HG03025 (cell line): ENCODE measurements at regions not wholly inside any gene's neighbourhood (a gene's known extent, or its start where the extent isn't known, plus 50 kb on each side); places are given as distances from the start of the nearest gene placed in this dataset.
"Not testable (repeated sequence)": the region's sequence is repeated elsewhere in the genome, so short reads cannot be mapped to it uniquely, and the experiment has no call there.

Experiments
- ATAC-seq: cut with Tn5 transposase; IDR thresholded peaks from one replicate; pipeline ENCODE4 v1.9.1; 2021; ENCODE audit warnings: mild to moderate bottlenecking, moderate library complexity; ENCODE audit not compliant: unreplicated experiment, low FRiP score

DNA sequence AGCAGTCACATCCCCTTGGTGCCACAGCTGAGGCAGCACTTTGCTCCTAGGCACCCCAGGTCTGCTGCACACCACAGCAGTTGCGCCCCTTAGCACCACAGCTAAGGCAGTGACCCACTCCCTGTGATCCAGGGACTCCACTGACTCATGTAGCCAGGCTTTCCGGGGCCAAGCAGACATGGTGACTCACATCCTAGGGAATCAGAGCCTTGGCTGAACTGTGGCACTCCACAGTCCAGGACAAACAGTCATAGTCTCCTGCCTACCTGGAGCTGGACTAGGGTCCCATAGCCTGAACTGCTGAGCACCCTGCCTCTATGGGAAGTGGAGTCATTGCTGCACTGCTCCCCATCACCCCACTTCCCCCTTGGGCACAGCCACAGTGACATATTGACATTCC, 338.7 kb downstream of the NPR3 start:
- ATAC-seq = no peak

GRCh38 chr5:33059081-33059480, 348.0 kb downstream of the NPR3 start:
- ATAC-seq = no peak

- no peak for ATAC-seq
Observed at GRCh38 chr5:33065131-33065530, 354.0 kb downstream of the NPR3 start.

DNA sequence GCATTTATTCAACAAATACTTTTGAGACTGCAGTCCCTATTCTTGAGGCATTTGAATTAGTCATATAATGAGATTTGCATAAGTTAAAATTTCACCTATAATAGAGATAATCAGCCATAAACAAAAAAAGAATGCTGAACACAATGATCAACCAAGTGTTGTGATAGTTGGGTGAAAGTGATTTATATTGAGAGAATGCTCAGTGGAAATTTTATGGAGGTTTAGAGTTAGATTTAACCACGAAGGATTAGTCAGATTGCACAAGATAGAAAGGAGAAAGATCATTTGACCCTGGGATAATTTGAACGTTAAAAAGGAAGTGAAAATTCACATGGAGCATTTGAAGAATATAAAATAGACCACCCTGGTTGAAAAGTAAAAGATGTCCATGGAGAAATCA, 356.2 kb downstream of the NPR3 start:
- no peak for ATAC-seq

DNA sequence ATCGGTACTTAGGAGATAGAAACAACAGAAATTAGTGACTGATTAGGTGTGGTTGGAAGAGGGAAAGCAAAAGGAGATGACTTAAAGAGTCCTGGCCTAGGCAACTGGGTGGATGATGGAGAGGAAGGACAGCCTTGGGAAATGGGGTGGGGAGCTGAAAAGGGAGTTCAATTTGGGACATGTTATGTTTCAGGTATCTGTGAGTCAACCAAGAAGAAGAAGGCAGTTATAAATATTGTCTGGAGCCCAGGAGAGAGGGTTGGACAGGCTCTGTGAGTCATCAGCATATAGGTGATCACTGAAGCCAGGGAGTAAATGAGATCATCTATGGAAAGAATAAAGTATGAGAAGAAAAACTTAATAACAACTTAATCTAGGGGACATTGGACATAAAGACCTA, 357.7 kb downstream of the NPR3 start:
- no peak for ATAC-seq

GRCh38 chr5:33072296-33072695, 361.2 kb downstream of the NPR3 start:
- ATAC-seq = no peak

DNA sequence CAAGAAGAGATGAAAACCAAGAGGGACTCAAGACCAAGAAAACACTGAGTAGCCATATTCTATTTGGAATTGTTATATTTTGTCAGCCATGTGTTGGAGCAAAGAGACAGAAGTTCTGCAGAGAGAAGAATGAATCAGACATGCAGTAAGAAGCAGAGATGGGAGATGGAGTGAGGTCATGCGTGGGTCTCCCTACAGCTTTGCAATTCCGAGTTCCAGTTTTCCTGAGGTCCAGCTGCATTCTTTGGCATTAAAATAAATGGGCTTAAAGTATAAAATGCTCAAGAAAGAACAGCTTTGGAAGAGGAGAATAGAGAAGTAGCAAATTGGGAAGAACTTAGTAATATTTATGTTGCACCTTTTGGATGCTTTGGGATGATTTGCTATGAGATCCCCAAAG, 361.6 kb downstream of the NPR3 start:
- no peak for ATAC-seq

- ATAC-seq = no peak
Observed at GRCh38 chr5:33073881-33074327, 362.8 kb downstream of the NPR3 start.

DNA sequence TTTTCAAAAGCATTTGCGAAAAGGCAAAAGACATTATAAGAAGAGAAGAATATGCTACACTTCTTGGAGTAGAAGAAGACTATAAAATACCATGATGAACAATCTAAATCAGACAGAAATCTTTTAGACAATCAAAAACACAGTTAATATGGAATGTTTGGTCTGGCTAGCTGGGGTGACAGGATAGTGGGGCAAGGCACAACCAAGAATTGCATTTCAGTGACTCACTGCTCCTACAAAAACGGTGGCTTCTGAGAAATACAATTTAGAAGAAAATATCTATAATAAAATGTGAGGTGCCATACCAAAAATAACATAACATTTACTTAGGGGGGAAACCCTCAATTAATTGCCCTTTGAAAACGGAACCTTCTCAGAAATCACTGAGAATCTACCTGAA, 363.4 kb downstream of the NPR3 start:
- no peak for ATAC-seq

DNA sequence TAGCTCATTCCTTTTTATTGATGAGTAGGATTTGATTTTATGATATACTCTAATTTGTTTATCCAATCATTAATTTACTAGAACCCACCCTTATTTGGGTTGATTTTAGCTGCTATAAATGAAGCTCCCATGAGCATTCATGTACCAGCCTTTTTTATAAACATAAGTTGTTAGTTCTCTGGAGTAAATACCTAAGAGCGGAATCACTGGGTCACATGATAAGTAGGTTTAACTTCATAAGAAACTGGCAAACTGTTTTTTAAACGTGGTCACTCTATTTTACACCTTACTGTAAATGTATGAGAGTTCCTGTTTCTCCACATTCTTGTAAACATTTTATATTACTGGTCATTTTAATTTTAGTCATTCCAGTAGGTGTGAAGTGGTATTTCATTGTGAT, 364.6 kb downstream of the NPR3 start:
- no peak for ATAC-seq

DNA sequence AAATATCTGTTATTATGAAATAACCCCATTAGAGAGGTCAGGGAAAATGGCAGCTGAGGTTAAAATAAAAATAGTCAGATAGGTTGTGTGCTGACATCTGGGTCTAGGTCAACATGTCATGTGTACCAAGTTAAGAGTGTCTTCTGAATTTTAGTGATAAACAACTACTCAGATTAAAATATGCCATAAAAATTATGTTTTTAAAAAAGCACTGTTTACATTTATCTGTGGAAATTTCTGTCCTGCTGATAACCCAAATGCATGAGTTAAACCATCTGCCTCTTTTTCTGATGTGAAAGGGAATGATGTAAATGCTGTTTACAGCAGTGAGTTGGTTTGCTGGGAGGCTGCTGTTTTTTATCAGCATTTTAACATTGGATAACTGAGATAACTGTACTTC, 361.2 kb upstream of the TARS1 start:
- ATAC-seq = no peak

GRCh38 chr5:33080287-33080686, 360.5 kb upstream of the TARS1 start:
- ATAC-seq = no peak

GRCh38 chr5:33088176-33088575, 352.6 kb upstream of the TARS1 start:
- no peak for ATAC-seq

- no peak for ATAC-seq
Observed at GRCh38 chr5:33091571-33092363, 349.0 kb upstream of the TARS1 start.

- ATAC-seq = no peak
Observed at GRCh38 chr5:33092719-33093118, 348.0 kb upstream of the TARS1 start.

DNA sequence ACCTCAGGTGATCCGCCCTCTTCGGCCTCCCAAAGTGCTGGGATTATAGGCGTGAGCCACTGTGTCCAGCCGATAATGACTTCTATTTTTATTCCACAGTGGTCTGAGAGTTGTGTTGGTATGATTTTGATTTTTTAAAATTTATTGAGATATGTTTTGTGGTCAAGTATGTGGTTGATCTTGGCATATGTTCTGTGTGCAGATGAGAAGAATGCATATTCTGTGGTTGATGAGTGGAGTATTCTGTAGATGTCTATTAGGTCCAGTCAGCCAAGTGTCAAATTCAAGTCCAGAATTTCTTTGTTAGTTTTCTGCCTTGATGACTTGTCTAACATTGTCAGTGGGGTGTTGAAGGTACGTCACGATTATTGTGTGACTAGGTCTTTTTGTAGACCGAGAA, 338.2 kb upstream of the TARS1 start:
- no peak for ATAC-seq

DNA sequence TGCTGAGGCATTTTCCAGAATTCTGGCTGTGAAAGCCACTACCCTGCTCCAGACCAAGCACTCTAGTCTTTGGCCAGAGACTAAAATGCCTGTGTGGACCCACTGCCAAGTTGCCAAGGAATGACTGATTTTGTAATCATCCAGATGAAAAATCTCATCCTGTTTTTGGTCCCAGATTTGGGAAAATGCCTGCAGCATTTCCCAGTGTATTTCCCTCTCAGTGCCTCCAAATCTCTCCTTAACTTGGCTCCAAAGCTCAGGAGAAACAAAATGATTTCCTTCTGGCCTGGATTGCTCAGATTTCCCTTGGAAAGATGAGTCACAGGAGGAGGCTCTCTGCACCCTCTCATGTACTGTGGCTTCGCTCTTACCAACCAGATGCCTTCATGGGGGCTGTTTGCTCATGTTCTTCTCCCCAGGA, 335.2 kb upstream of the TARS1 start:
- ATAC-seq = no peak

GRCh38 chr5:33110496-33110895, 330.3 kb upstream of the TARS1 start:
- not testable (repeated sequence) for ATAC-seq

DNA sequence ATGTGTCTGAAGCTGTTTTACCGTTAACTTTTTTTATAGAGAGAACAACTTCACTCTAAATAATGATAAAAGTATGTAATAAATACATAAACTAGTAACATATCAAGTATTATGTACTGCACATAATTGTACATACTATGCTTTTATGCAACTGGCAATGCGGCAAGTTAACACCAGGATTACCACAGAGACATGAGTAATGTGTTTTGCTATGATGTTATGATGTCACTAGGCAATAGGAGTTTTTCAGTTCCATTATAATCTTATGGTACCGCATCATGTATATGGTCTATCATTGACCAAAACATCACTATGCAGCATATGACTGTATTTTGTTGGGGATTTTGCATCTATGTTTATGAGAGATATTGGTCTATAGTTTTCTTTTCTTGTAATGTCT, 326.4 kb upstream of the TARS1 start:
- ATAC-seq = no peak

DNA sequence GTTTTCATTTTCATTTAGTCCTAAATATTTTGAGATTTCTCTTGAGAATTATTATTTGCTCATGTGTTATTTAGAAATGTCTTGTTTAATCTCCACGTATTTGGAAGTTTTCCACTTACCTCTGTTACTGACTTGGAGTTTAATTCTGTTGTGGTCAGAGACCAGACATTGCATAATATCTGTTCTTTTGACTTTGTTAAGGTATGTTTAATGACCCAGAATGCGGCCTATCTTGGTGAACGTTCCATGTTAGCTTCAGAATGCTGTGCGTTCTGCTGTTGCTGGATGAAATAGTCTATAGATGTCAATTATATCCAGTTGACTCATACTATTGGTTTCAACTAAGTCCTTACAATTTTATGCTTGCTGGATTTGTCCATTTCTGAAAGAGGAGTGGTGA, 325.3 kb upstream of the TARS1 start:
- ATAC-seq = no peak

DNA sequence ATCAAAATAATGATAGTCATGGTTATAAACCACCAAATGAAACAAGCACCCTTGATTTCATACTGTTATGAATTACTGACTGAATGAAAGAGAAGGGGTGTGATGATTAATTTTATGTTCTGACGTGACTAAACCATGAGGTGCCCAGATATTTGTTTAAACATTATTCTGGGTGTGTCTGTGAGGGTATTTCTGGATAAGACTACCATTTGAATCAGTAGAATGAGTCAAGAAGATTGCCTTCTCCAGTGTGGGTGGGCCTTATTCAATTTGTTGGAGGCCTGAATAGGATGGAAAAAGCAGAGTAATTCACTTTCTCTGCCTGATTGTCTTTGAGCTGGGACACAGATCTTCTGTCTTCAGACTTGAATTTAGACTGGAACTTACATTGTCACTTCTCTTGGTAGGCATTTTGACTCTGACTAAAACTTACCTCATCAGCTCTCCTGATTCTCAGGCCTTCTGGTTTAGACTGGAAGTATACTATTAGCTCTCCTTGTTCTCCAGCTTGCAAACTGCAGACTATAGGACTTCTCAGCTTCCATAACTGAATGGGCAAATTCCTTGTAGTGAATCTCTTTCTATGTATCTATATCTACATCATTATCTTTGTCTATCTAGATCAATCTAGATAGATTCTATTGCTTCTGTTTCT, 321.9 kb upstream of the TARS1 start:
- ATAC-seq = no peak

DNA sequence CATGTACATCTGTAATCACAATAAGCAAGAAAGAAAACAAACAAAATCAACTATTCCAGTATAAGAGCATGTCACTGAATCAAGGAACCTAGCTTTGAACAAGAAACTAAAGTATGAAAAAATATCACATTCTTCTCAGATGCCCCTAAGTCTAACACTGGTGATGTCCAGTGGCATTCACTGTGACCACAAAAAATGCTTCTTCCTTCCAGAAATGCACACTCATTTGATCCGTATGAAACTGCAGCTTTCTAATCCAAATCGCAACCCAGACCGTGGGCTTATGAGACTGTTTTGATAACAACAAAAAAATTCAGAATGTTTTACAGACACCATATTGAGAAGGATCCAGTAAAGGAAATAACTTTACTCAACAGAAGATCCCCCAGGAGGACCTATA, 320.1 kb upstream of the TARS1 start:
- ATAC-seq = no peak
